Activated CD8-positive, alpha-beta T cell treated with anti-CD3 and anti-CD28 coated beads, Interleukin-2, amount 10 ng/mL, durations not matched to agents 7 days and 5 days (primary cell): ENCODE measurements at regions not wholly inside any gene's neighbourhood (a gene's known extent, or its start where the extent isn't known, plus 50 kb on each side); places are given as distances from the start of the nearest gene placed in this dataset.

Experiments used
- ATAC-seq: fragments of 150-1000 bp; cut with Tn5 transposase; one replicate; pipeline ENCODE4 v1.10.0; 2021; ENCODE audit warnings: moderate library complexity
- CTCF ChIA-PET: fragments of 350-600 bp; sonication (Branson Sonifier 250); formaldehyde crosslinking; loops from one replicate; lab custom pipeline; 2021; ENCODE audit warnings: antibody characterized with exemption; lab: Charles Lee
- POLR2A ChIA-PET: fragments of 350-600 bp; sonication (Branson Sonifier 250); formaldehyde crosslinking; loops from one replicate; lab custom pipeline; 2021; ENCODE audit warnings: antibody characterized with exemption; lab: Charles Lee
- DNase-seq: peaks from one replicate; pipeline ENCODE4 v3.0.0-alpha.2; 2020
- H3K27ac Mint-ChIP-seq: one replicate; pipeline ENCODE4 v1.8.0; 2021; ENCODE audit warnings: mild to moderate bottlenecking, mixed read lengths
- H3K27me3 Mint-ChIP-seq: one replicate; pipeline ENCODE4 v1.8.0; 2021; ENCODE audit warnings: low read depth, mixed read lengths
- H3K36me3 Mint-ChIP-seq: one replicate; pipeline ENCODE4 v1.8.0; 2021; ENCODE audit warnings: low read depth, mixed read lengths
- H3K4me1 Mint-ChIP-seq: one replicate; pipeline ENCODE4 v1.8.0; 2021; ENCODE audit warnings: low read depth, mixed read lengths
- H3K4me3 Mint-ChIP-seq: one replicate; pipeline ENCODE4 v1.8.0; 2021; ENCODE audit warnings: mild to moderate bottlenecking, mixed read lengths
- H3K9me3 Mint-ChIP-seq: one replicate; pipeline ENCODE4 v1.8.0; 2022; ENCODE audit warnings: mixed read lengths; ENCODE audit not compliant: insufficient read depth

- Mint-ChIP-seq H3K36me3 (no peaks in the 10 kb centered on the region), H3K4me1 (peaks cover 4% of the 10 kb centered on the region), H3K4me3 (no peak overlapping the region), H3K27me3 (no peaks in the 10 kb centered on the region), H3K27ac (no peak overlapping the region), H3K9me3 (no peaks in the 10 kb centered on the region)
- ATAC-seq (no peak), DNase-seq (no peak)
- ChIA-PET POLR2A (no interaction called here), CTCF (interaction anchor here (1.5 kb wide), 1 partner anchor 440 kb away, joined by 3 read pairs; no protein-coding TSS in a partner anchor)
Observed at GRCh38 chr2:160550048-160550447, 56.4 kb upstream of the RBMS1 start.

GRCh38 chr2:160551259-160551658 is 57.7 kb upstream of the RBMS1 start:
- DNase-seq (no peak), ATAC-seq (no peak)
- Mint-ChIP-seq H3K27me3 (no peaks in the 10 kb centered on the region), H3K27ac (no peak overlapping the region), H3K9me3 (no peaks in the 10 kb centered on the region), H3K4me1 (peaks cover 4% of the 10 kb centered on the region), H3K4me3 (no peak overlapping the region), H3K36me3 (no peaks in the 10 kb centered on the region)
- CTCF ChIA-PET = no interaction called here
- POLR2A ChIA-PET = no interaction called here

GRCh38 chr2:160555420-160556071 is 61.9 kb upstream of the RBMS1 start:
- Mint-ChIP-seq H3K9me3 (no peaks in the 10 kb centered on the region), H3K4me1 (peaks cover 4% of the 10 kb centered on the region), H3K4me3 (no peak overlapping the region), H3K27me3 (no peaks in the 10 kb centered on the region), H3K36me3 (no peaks in the 10 kb centered on the region), H3K27ac (no peak overlapping the region)
- ATAC-seq = no peak
- POLR2A ChIA-PET = no interaction called here
- DNase-seq = no peak
- CTCF ChIA-PET = no interaction called here

- H3K27me3 Mint-ChIP-seq = no peaks in the 10 kb centered on the region
- H3K9me3 Mint-ChIP-seq = no peaks in the 10 kb centered on the region
- DNase-seq = no peak
- H3K4me3 Mint-ChIP-seq = no peak overlapping the region
- ChIA-PET POLR2A (no interaction called here), CTCF (no interaction called here)
- H3K27ac Mint-ChIP-seq = no peak overlapping the region
- H3K36me3 Mint-ChIP-seq = no peaks in the 10 kb centered on the region
- H3K4me1 Mint-ChIP-seq = no peaks in the 10 kb centered on the region
- no peak for ATAC-seq
Observed at GRCh38 chr2:160557903-160558302, 64.3 kb upstream of the RBMS1 start.

- no peaks in the 10 kb centered on the region for H3K9me3 Mint-ChIP-seq
- ChIA-PET CTCF (no interaction called here), POLR2A (no interaction called here)
- no peak for DNase-seq
- no peak for ATAC-seq
- H3K36me3 Mint-ChIP-seq = no peaks in the 10 kb centered on the region
- H3K4me3 Mint-ChIP-seq = no peak overlapping the region
- H3K4me1 Mint-ChIP-seq = no peaks in the 10 kb centered on the region
- no peak overlapping the region for H3K27ac Mint-ChIP-seq
- no peaks in the 10 kb centered on the region for H3K27me3 Mint-ChIP-seq
Observed at GRCh38 chr2:160558531-160558930, 64.9 kb upstream of the RBMS1 start.

- DNase-seq = no peak
- H3K4me1 Mint-ChIP-seq = peaks cover 2% of the 10 kb centered on the region
- POLR2A ChIA-PET = no interaction called here
- H3K4me3 Mint-ChIP-seq = no peak overlapping the region
- no peak overlapping the region for H3K27ac Mint-ChIP-seq
- ATAC-seq = no peak
- CTCF ChIA-PET = interaction anchor here (0.6 kb wide), 1 partner anchor 27 kb away, joined by 4 read pairs; no protein-coding TSS in a partner anchor
- no peaks in the 10 kb centered on the region for H3K27me3 Mint-ChIP-seq
- no peaks in the 10 kb centered on the region for H3K36me3 Mint-ChIP-seq
- no peaks in the 10 kb centered on the region for H3K9me3 Mint-ChIP-seq
Observed at GRCh38 chr2:160561551-160562295, 68.1 kb upstream of the RBMS1 start.

- Mint-ChIP-seq H3K36me3 (no peaks in the 10 kb centered on the region), H3K4me1 (peaks cover 2% of the 10 kb centered on the region), H3K9me3 (no peaks in the 10 kb centered on the region), H3K4me3 (no peak overlapping the region), H3K27ac (no peak overlapping the region), H3K27me3 (no peaks in the 10 kb centered on the region)
- ATAC-seq = no peak
- DNase-seq = no peak
- ChIA-PET POLR2A (no interaction called here), CTCF (interaction anchor here (0.6 kb wide), 1 partner anchor 28 kb away, joined by 4 read pairs; no protein-coding TSS in a partner anchor)
Observed at GRCh38 chr2:160562730-160563129, 69.1 kb upstream of the RBMS1 start.

- DNase-seq (no peak), ATAC-seq (no peak)
- POLR2A ChIA-PET = no interaction called here
- no peak overlapping the region for H3K27ac Mint-ChIP-seq
- CTCF ChIA-PET = interaction anchor here (0.9 kb wide), 1 partner anchor 11 kb away, joined by 3 read pairs; no protein-coding TSS in a partner anchor
- peaks cover 2% of the 10 kb centered on the region for H3K4me1 Mint-ChIP-seq
- H3K4me3 Mint-ChIP-seq = no peak overlapping the region
- no peaks in the 10 kb centered on the region for H3K36me3 Mint-ChIP-seq
- H3K9me3 Mint-ChIP-seq = no peaks in the 10 kb centered on the region
- no peaks in the 10 kb centered on the region for H3K27me3 Mint-ChIP-seq
Observed at GRCh38 chr2:160564591-160564990, 71.0 kb upstream of the RBMS1 start.

GRCh38 chr2:160565099-160565845 is 71.7 kb upstream of the RBMS1 start:
- no peak overlapping the region for H3K4me3 Mint-ChIP-seq
- H3K36me3 Mint-ChIP-seq = no peaks in the 10 kb centered on the region
- ATAC-seq (no peak), DNase-seq (no peak)
- ChIA-PET CTCF (interaction anchor here (0.9 kb wide), 1 partner anchor 11 kb away, joined by 3 read pairs; no protein-coding TSS in a partner anchor), POLR2A (no interaction called here)
- no peak overlapping the region for H3K27ac Mint-ChIP-seq
- no peaks in the 10 kb centered on the region for H3K9me3 Mint-ChIP-seq
- H3K27me3 Mint-ChIP-seq = no peaks in the 10 kb centered on the region
- H3K4me1 Mint-ChIP-seq = peaks cover 2% of the 10 kb centered on the region

GRCh38 chr2:160566717-160567116 is 73.1 kb upstream of the RBMS1 start:
- Mint-ChIP-seq H3K27me3 (no peaks in the 10 kb centered on the region), H3K36me3 (no peaks in the 10 kb centered on the region), H3K27ac (no peak overlapping the region), H3K9me3 (no peaks in the 10 kb centered on the region), H3K4me1 (peaks cover 2% of the 10 kb centered on the region), H3K4me3 (no peak overlapping the region)
- ChIA-PET POLR2A (no interaction called here), CTCF (interaction anchor here (0.6 kb wide), 1 partner anchor 326 kb away, joined by 3 read pairs; no protein-coding TSS in a partner anchor)
- DNase-seq (no peak), ATAC-seq (no peak)

GRCh38 chr2:160568856-160569255 is 75.2 kb upstream of the RBMS1 start:
- DNase-seq (no peak), ATAC-seq (no peak)
- ChIA-PET POLR2A (no interaction called here), CTCF (no interaction called here)
- H3K27me3 Mint-ChIP-seq = no peaks in the 10 kb centered on the region
- H3K4me1 Mint-ChIP-seq = peaks cover 2% of the 10 kb centered on the region
- no peaks in the 10 kb centered on the region for H3K36me3 Mint-ChIP-seq
- H3K9me3 Mint-ChIP-seq = peaks cover 8% of the 10 kb centered on the region
- H3K4me3 Mint-ChIP-seq = no peak overlapping the region
- no peak overlapping the region for H3K27ac Mint-ChIP-seq

GRCh38 chr2:160570376-160570775 is 76.8 kb upstream of the RBMS1 start:
- Mint-ChIP-seq H3K27ac (no peak overlapping the region), H3K36me3 (no peaks in the 10 kb centered on the region), H3K4me3 (no peak overlapping the region), H3K27me3 (no peaks in the 10 kb centered on the region), H3K4me1 (no peaks in the 10 kb centered on the region), H3K9me3 (peaks cover 8% of the 10 kb centered on the region)
- POLR2A ChIA-PET = no interaction called here
- DNase-seq (no peak), ATAC-seq (no peak)
- CTCF ChIA-PET = no interaction called here
